ENCODE measurements at regions not wholly inside any gene's neighbourhood (a gene's known extent, or its start where the extent isn't known, plus 50 kb on each side); places are given as distances from the start of the nearest gene placed in this dataset.

DNA sequence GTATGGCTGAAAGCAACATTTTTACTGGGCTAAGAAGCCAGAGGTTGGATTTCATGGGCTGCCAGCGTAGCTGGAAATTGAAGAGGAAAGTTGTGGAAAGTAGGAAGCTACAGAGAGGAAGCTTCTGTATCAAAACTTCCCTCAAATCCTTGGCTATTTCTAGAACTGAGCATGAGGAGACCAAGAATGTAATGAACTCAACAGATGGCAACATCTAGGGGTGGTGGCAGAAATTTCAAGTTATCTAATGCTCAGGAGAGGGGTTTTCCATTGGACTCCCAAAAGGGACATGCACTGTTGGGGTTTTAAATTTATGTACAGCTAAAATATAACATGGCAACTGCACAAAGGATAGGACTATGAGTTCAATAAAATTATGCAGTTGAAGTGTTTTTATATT is 151.3 kb downstream of the DHRS2 start:
- TF ChIP-seq, protein P1, sequence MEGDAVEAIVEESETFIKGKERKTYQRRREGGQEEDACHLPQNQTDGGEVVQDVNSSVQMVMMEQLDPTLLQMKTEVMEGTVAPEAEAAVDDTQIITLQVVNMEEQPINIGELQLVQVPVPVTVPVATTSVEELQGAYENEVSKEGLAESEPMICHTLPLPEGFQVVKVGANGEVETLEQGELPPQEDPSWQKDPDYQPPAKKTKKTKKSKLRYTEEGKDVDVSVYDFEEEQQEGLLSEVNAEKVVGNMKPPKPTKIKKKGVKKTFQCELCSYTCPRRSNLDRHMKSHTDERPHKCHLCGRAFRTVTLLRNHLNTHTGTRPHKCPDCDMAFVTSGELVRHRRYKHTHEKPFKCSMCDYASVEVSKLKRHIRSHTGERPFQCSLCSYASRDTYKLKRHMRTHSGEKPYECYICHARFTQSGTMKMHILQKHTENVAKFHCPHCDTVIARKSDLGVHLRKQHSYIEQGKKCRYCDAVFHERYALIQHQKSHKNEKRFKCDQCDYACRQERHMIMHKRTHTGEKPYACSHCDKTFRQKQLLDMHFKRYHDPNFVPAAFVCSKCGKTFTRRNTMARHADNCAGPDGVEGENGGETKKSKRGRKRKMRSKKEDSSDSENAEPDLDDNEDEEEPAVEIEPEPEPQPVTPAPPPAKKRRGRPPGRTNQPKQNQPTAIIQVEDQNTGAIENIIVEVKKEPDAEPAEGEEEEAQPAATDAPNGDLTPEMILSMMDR (IDR thresholded peaks at IDR 0.05), result no peak

DNA sequence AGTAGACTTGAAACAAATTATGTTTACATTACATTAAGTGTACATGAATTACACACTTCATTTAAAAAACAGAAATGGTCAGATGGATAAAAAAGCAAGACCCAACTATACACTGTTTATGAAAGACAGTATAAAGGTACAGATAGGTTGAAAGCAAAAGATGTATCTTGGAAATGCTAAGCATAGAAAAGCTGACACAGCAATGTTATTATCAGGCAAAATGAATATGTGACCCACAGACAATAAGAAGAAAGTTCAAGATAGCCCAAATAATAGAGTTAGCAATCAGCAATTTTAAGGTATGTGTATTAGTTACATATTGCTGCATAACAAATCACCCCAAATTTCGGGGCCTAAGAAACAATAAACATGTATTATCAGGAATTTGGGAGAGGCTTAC is 153.5 kb downstream of the DHRS2 start:
- Histone ChIP-seq H3K4me3 (no peak overlapping the region), H3K4me1 (no peaks in the 10 kb centered on the region), H3K9me3 (no peaks in the 10 kb centered on the region), H3K27me3 (no peaks in the 10 kb centered on the region), H3K27ac (no peak overlapping the region), H3K36me3 (no peaks in the 10 kb centered on the region)
- DNase-seq (ENCODE audit: low spot score), result no peak
- TF ChIP-seq, protein P1 (IDR thresholded peaks at IDR 0.05), result no peak

More for the DNA sequence above, 151.3 kb downstream of the DHRS2 start:
- Histone ChIP-seq H3K4me3 (no peak overlapping the region), H3K27ac (no peak overlapping the region), H3K36me3 (no peaks in the 10 kb centered on the region), H3K9me3 (no peaks in the 10 kb centered on the region), H3K27me3 (no peaks in the 10 kb centered on the region), H3K4me1 (no peaks in the 10 kb centered on the region)
- DNase-seq (ENCODE audit: low spot score), result no peak

DNA sequence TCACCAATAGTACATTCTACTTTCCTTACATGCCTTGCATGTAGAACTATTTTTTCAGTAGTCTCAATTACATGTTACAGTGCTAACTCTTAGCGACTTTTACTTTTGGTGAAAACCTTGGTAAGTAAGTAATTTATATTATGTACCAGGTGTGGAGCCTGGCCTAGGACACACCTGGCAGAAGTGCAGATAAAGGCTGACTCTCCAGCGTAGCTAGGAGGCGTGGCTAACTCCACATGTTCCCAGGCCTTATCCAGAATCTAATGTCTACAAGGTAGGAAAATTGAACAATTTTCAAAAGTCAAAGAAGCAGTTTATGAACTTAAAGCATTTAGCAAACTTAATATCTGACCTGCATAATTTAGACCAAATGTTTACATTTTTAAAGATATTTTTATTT is 157.4 kb downstream of the DHRS2 start:
- no peak for DNase-seq (ENCODE audit: low spot score)
- Histone ChIP-seq H3K9me3 (no peaks in the 10 kb centered on the region), H3K4me3 (no peak overlapping the region), H3K36me3 (no peaks in the 10 kb centered on the region), H3K27ac (no peak overlapping the region), H3K27me3 (no peaks in the 10 kb centered on the region), H3K4me1 (no peaks in the 10 kb centered on the region)
- TF ChIP-seq, protein P1 (IDR thresholded peaks at IDR 0.05), result no peak

DNA sequence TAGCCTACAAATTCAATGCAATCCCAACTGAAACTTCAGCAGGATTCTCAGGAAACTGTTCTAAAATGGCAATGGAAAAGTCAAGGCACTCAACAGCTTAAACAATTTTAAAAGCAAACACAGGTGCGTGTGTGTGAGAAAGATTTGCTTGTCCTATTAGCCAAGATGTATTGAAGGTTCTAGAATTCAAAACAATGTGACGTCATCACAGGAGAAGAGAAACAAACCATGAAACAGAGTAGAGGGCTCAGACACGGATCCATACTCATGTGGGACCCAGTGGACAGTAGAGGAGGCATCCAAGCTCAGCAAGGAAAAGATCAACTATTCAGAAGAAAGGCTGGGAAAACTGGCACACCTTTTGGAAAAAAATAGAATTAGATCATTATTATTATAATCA is 152.8 kb upstream of the DHRS4 start:
- no peak overlapping the region for H3K27ac ChIP-seq
- DNase-seq (ENCODE audit: low spot score), result no peak
- no peaks in the 10 kb centered on the region for H3K36me3 ChIP-seq
- no peak overlapping the region for H3K4me3 ChIP-seq
- H3K9me3 ChIP-seq, result peaks cover 0 to 6% of the 10 kb centered on the region in 2 donors
- H3K4me1 ChIP-seq, result no peaks in the 10 kb centered on the region
- TF ChIP-seq, protein P1 (IDR thresholded peaks at IDR 0.05), result no peak
- H3K27me3 ChIP-seq, result no peaks in the 10 kb centered on the region

DNA sequence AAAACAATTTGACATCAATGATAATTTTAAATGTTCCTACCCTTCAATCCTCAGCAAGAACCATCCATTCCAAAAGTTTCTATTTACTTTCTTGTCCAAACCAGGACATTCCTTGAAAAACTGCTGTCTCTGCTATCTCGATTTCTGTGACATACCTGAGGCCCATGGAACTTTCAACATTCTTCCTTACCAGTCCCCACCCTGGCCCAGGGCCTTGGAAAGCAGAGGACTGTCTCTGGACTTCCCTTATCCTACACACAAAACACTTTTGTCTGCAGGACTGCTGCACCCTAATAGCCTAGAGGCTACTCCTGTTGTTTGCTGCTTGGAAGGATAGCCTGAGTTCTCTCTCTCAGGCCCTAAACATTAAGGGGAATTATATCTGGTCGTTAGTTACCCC is 151.8 kb upstream of the DHRS4 start:
- no peak for DNase-seq (ENCODE audit: low spot score)
- Histone ChIP-seq H3K4me1 (no peaks in the 10 kb centered on the region), H3K9me3 (peaks cover 0 to 14% of the 10 kb centered on the region in 2 donors), H3K27ac (no peak overlapping the region), H3K4me3 (no peak overlapping the region), H3K27me3 (no peaks in the 10 kb centered on the region), H3K36me3 (no peaks in the 10 kb centered on the region)
- TF ChIP-seq, protein P1 (IDR thresholded peaks at IDR 0.05), result no peak

DNA sequence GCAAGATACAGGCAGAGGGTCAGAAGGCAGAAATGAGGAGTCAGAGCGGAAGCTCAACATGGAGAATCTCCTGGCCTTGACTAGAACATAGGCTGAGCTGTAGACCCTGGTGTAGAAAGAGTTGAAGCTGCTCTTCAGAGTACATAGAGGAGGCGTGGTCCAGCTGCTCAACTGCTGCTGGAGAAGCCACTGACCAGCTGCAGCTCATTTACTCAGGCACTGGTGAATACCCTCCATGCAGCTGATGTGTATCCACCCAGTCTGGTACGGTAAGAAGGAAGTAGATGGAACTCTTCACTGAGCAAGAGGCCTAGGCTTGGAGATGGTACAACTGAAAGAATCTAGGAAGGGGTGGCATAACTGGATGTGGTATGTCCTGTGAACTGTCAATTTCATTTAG is 148.8 kb upstream of the DHRS4 start:
- Histone ChIP-seq H3K36me3 (no peaks in the 10 kb centered on the region), H3K27ac (no peak overlapping the region), H3K4me1 (no peaks in the 10 kb centered on the region), H3K4me3 (no peak overlapping the region), H3K9me3 (peaks cover 0 to 14% of the 10 kb centered on the region in 2 donors), H3K27me3 (no peaks in the 10 kb centered on the region)
- no peak for DNase-seq (ENCODE audit: low spot score)
- TF ChIP-seq, protein P1 (IDR thresholded peaks at IDR 0.05), result no peak
